Nephron progenitor cell (in vitro differentiated cells): ENCODE measurements at regions not wholly inside any gene's neighbourhood (a gene's known extent, or its start where the extent isn't known, plus 50 kb on each side); places are given as distances from the start of the nearest gene placed in this dataset.

Experiments
- DNase-seq: peaks from one replicate; pipeline ENCODE4 v3.0.0; 2021
- H3K27ac Mint-ChIP-seq: 2 replicates; pipeline ENCODE4 v1.8.0; 2021; ENCODE audit warnings: mild to moderate bottlenecking, moderate library complexity, mixed read lengths
- H3K27me3 Mint-ChIP-seq: 2 replicates; pipeline ENCODE4 v1.8.0; 2021; ENCODE audit warnings: mild to moderate bottlenecking, low read depth, mixed read lengths; ENCODE audit not compliant: poor library complexity
- H3K36me3 Mint-ChIP-seq: 2 replicates; pipeline ENCODE4 v1.8.0; 2021; ENCODE audit warnings: low read depth, mixed read lengths
- H3K4me1 Mint-ChIP-seq: 2 replicates; pipeline ENCODE4 v1.8.0; 2021; ENCODE audit warnings: mixed read lengths
- H3K4me3 Mint-ChIP-seq: 2 replicates; pipeline ENCODE4 v1.8.0; 2021; ENCODE audit warnings: mild to moderate bottlenecking, moderate library complexity, mixed read lengths
- H3K9me3 Mint-ChIP-seq: 2 replicates; pipeline ENCODE4 v1.8.0; 2021; ENCODE audit warnings: mild to moderate bottlenecking, moderate library complexity, mixed read lengths
- CTCF ChIP-seq: fragments of 200-600 bp; sonication (generic); IDR thresholded peaks from 2 replicates; pipeline ENCODE4 v1.5.0; 2021; ENCODE audit warnings: antibody characterized with exemption

- Mint-ChIP-seq H3K9me3 (peaks cover 18% of the 10 kb centered on the region), H3K4me3 (no peak overlapping the region), H3K27me3 (peaks cover 4% of the 10 kb centered on the region), H3K27ac (peak overlapping the region; percentile 78), H3K36me3 (peaks cover 9% of the 10 kb centered on the region), H3K4me1 (peaks cover 49% of the 10 kb centered on the region)
- DNase-seq, result no peak
- no peak for TF ChIP-seq CTCF
Measured at GRCh38 chr7:3242398-3242972, 58.6 kb upstream of the SDK1 start.

GRCh38 chr7:3243256-3243655 is 57.8 kb upstream of the SDK1 start:
- peaks cover 4% of the 10 kb centered on the region for H3K27me3 Mint-ChIP-seq
- no peak overlapping the region for H3K4me3 Mint-ChIP-seq
- H3K9me3 Mint-ChIP-seq, result peaks cover 21% of the 10 kb centered on the region
- peaks cover 46% of the 10 kb centered on the region for H3K4me1 Mint-ChIP-seq
- peak overlapping the region; percentile 85 for H3K27ac Mint-ChIP-seq
- TF ChIP-seq CTCF, result no peak
- DNase-seq, result no peak
- peaks cover 9% of the 10 kb centered on the region for H3K36me3 Mint-ChIP-seq

- no peak for TF ChIP-seq CTCF
- H3K27me3 Mint-ChIP-seq, result peaks cover 4% of the 10 kb centered on the region
- no peak for DNase-seq
- H3K4me1 Mint-ChIP-seq, result peaks cover 50% of the 10 kb centered on the region
- H3K9me3 Mint-ChIP-seq, result peaks cover 24% of the 10 kb centered on the region
- H3K4me3 Mint-ChIP-seq, result no peak overlapping the region
- H3K27ac Mint-ChIP-seq, result peak overlapping the region; percentile 85
- H3K36me3 Mint-ChIP-seq, result peaks cover 9% of the 10 kb centered on the region
Measured at GRCh38 chr7:3243680-3244079, 57.4 kb upstream of the SDK1 start.

GRCh38 chr7:3244241-3244814 is 56.7 kb upstream of the SDK1 start:
- Mint-ChIP-seq H3K27me3 (peaks cover 4% of the 10 kb centered on the region), H3K4me3 (no peak overlapping the region), H3K36me3 (peaks cover 9% of the 10 kb centered on the region), H3K27ac (no peak overlapping the region), H3K9me3 (peaks cover 24% of the 10 kb centered on the region), H3K4me1 (peaks cover 53% of the 10 kb centered on the region)
- no peak for DNase-seq
- no peak for TF ChIP-seq CTCF

- Mint-ChIP-seq H3K36me3 (peaks cover 9% of the 10 kb centered on the region), H3K9me3 (peaks cover 24% of the 10 kb centered on the region), H3K4me1 (peaks cover 53% of the 10 kb centered on the region), H3K27ac (no peak overlapping the region), H3K4me3 (no peak overlapping the region), H3K27me3 (peaks cover 4% of the 10 kb centered on the region)
- no peak for DNase-seq
- no peak for TF ChIP-seq CTCF
Measured at GRCh38 chr7:3245077-3245476, 56.0 kb upstream of the SDK1 start.

GRCh38 chr7:3245721-3246120 is 55.3 kb upstream of the SDK1 start:
- no peak overlapping the region for H3K27ac Mint-ChIP-seq
- peaks cover 4% of the 10 kb centered on the region for H3K27me3 Mint-ChIP-seq
- TF ChIP-seq CTCF, result no peak
- peaks cover 9% of the 10 kb centered on the region for H3K36me3 Mint-ChIP-seq
- no peak overlapping the region for H3K4me3 Mint-ChIP-seq
- no peak for DNase-seq
- H3K9me3 Mint-ChIP-seq, result peaks cover 24% of the 10 kb centered on the region
- H3K4me1 Mint-ChIP-seq, result peaks cover 52% of the 10 kb centered on the region
